ENCODE measurements at regions not wholly inside any gene's neighbourhood (a gene's known extent, or its start where the extent isn't known, plus 50 kb on each side); places are given as distances from the start of the nearest gene placed in this dataset.
"Not testable (repeated sequence)": the region's sequence is repeated elsewhere in the genome, so short reads cannot be mapped to it uniquely, and the experiment has no call there.

DNA sequence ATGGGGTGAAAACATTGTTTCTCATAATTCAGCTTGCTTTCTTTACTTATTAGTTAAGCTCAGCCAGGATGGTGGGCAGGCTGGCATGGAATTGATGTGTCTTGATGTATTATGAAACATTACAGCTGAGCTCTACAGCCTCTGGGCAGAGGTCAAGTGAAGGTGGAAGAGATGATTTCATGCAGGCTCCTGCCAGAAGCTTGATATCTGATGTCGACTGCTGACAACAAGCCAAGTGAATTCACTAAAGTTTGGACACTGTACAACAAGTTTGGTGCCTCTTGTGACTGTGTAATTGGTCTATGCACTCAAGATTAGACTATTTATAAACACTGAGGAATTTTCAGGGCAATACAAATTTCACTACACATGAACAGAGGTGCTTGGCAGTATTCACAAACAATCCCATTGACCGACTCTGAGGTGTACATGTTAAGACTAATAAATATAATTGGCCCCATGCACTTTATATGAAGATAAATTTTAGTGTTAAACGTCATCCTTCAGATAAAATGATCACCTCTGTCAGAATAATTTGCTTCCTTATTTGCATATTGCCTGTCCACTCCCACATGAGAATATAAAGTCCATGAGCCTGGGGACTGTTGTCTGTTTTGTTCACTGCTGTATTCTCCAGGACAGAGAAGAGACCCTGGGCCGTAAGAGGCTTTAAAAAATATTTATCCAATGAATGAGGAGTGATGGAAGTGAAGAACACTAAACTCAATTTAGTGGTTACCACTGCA, 612.2 kb downstream of the IQCM start:
- H3K4me3 ChIP-seq (ENCODE audit: low read length) = no peak overlapping the region
- no peaks in the 10 kb centered on the region for H3K4me1 ChIP-seq (ENCODE audit: insufficient read depth, low read length)
- no peaks in the 10 kb centered on the region for H3K9me3 ChIP-seq (ENCODE audit: insufficient read depth, low read depth, low read length)
- 90% methylated on average over 3 of the region's 4 CpGs for WGBS
- no peaks in the 10 kb centered on the region for H3K27me3 ChIP-seq (ENCODE audit: insufficient read depth, low read length)
- H3K27ac ChIP-seq (ENCODE audit: low read depth, low read length) = no peak overlapping the region
- H3K9ac ChIP-seq (ENCODE audit: low read depth, low read length) = no peak overlapping the region
- no peaks in the 10 kb centered on the region for H3K36me3 ChIP-seq (ENCODE audit: insufficient read depth, low read length)

- Histone ChIP-seq H3K4me1 (ENCODE audit: insufficient read depth, low read length) (no peaks in the 10 kb centered on the region), H3K27ac (ENCODE audit: low read depth, low read length) (no peak overlapping the region), H3K9me3 (ENCODE audit: insufficient read depth, low read depth, low read length) (no peaks in the 10 kb centered on the region), H3K9ac (ENCODE audit: low read depth, low read length) (no peak overlapping the region), H3K36me3 (ENCODE audit: insufficient read depth, low read length) (no peaks in the 10 kb centered on the region), H3K27me3 (ENCODE audit: insufficient read depth, low read length) (no peaks in the 10 kb centered on the region), H3K4me3 (ENCODE audit: low read length) (no peak overlapping the region)
- 100% methylated on average over 1 of the region's 1 CpG for WGBS
Measured at GRCh38 chr4:149202117-149202516, 613.5 kb downstream of the IQCM start.

GRCh38 chr4:149199594-149199993, 616.0 kb downstream of the IQCM start:
- no peak overlapping the region for H3K27ac ChIP-seq (ENCODE audit: low read depth, low read length)

DNA sequence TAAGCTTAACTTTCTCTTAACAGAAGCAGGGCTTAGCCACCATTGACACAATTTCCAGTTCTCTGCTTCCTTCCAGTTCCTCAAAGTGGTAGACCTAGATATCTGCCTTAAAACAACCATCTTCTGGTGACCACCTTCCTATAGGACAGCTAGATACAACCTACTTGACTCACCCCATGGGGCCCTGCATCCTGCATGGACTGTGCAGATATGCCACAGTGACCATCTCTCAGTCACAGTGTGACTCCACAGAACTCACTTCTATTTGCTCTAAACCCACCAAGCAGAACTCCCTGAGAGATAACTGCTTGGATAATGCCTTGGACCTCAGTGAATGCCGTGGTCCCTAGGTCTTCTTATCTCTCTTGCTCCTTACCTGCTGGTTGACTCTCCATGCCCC, 621.6 kb downstream of the IQCM start:
- Histone ChIP-seq H3K4me3 (ENCODE audit: low read length) (no peak overlapping the region), H3K36me3 (ENCODE audit: insufficient read depth, low read length) (no peaks in the 10 kb centered on the region), H3K9me3 (ENCODE audit: insufficient read depth, low read depth, low read length) (no peaks in the 10 kb centered on the region), H3K27ac (ENCODE audit: low read depth, low read length) (no peak overlapping the region), H3K4me1 (ENCODE audit: insufficient read depth, low read length) (no peaks in the 10 kb centered on the region), H3K27me3 (ENCODE audit: insufficient read depth, low read length) (no peaks in the 10 kb centered on the region), H3K9ac (ENCODE audit: low read depth, low read length) (no peak overlapping the region)
- WGBS = 83% methylated on average over 1 of the region's 1 CpG

More at GRCh38 chr4:149199594-149199993, 616.0 kb downstream of the IQCM start:
- H3K27me3 ChIP-seq (ENCODE audit: insufficient read depth, low read length) = no peaks in the 10 kb centered on the region
- H3K4me1 ChIP-seq (ENCODE audit: insufficient read depth, low read length) = no peaks in the 10 kb centered on the region
- no peaks in the 10 kb centered on the region for H3K36me3 ChIP-seq (ENCODE audit: insufficient read depth, low read length)
- H3K9me3 ChIP-seq (ENCODE audit: insufficient read depth, low read depth, low read length) = no peaks in the 10 kb centered on the region
- no peak overlapping the region for H3K4me3 ChIP-seq (ENCODE audit: low read length)
- no peak overlapping the region for H3K9ac ChIP-seq (ENCODE audit: low read depth, low read length)
- WGBS = 100% methylated on average over 2 of the region's 3 CpGs

- H3K9me3 ChIP-seq (ENCODE audit: insufficient read depth, low read depth, low read length) = no peaks in the 10 kb centered on the region
- no peak overlapping the region for H3K27ac ChIP-seq (ENCODE audit: low read depth, low read length)
- no peak overlapping the region for H3K4me3 ChIP-seq (ENCODE audit: low read length)
- H3K4me1 ChIP-seq (ENCODE audit: insufficient read depth, low read length) = peaks cover 10% of the 10 kb centered on the region
- no peaks in the 10 kb centered on the region for H3K27me3 ChIP-seq (ENCODE audit: insufficient read depth, low read length)
- H3K9ac ChIP-seq (ENCODE audit: low read depth, low read length) = no peak overlapping the region
- H3K36me3 ChIP-seq (ENCODE audit: insufficient read depth, low read length) = no peaks in the 10 kb centered on the region
Measured at GRCh38 chr4:149187726-149188125, 627.9 kb downstream of the IQCM start.

DNA sequence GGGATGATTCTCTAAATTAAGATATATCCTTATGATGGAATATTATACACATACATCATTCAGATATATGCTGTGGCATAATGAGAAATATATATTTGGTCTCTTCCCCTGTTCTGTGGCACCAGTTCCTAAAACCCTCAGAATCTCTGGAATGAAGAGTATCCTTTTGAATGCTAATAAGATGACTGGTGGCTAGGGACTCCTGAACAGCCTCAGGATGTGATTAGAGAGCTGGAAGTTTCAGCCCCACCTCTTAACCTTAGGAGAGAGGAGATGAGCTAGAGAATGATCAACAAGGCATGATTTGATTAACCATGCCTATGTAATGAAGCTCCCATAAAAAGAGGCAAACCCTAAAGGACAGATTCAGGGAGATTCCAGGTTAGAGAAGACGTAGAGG, 632.0 kb downstream of the IQCM start:
- Histone ChIP-seq H3K9me3 (ENCODE audit: insufficient read depth, low read depth, low read length) (no peaks in the 10 kb centered on the region), H3K4me3 (ENCODE audit: low read length) (no peak overlapping the region), H3K27ac (ENCODE audit: low read depth, low read length) (no peak overlapping the region), H3K9ac (ENCODE audit: low read depth, low read length) (no peak overlapping the region), H3K36me3 (ENCODE audit: insufficient read depth, low read length) (no peaks in the 10 kb centered on the region), H3K27me3 (ENCODE audit: insufficient read depth, low read length) (no peaks in the 10 kb centered on the region), H3K4me1 (ENCODE audit: insufficient read depth, low read length) (peaks cover 10% of the 10 kb centered on the region)
- no CpG with 5 or more reads among the region's 1 CpG for WGBS

DNA sequence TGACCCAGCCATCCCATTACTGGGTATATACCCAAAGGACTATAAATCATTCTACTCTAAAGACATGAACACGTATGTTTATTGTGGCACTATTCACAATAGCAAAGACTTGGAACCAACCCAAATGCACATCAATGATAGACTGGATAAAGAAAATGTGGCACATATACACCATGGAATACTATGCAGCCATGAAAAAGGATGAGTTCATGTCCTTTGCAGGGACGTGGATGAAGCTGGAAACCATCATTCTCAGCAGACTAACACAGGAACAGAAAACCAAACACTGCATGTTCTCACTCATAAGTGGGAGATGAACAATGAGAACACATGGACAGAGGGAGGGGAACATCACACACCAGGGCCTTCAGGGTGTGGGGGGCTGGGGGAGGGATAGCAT, 634.2 kb downstream of the IQCM start:
- WGBS = 89% methylated on average over 1 of the region's 2 CpGs
- H3K9ac ChIP-seq (ENCODE audit: low read depth, low read length); H3K36me3 ChIP-seq (ENCODE audit: insufficient read depth, low read length); H3K27me3 ChIP-seq (ENCODE audit: insufficient read depth, low read length); H3K9me3 ChIP-seq (ENCODE audit: insufficient read depth, low read depth, low read length); H3K27ac ChIP-seq (ENCODE audit: low read depth, low read length); H3K4me3 ChIP-seq (ENCODE audit: low read length): not testable (repeated sequence)
- H3K4me1 ChIP-seq (ENCODE audit: insufficient read depth, low read length) = peaks cover 10% of the 10 kb centered on the region

DNA sequence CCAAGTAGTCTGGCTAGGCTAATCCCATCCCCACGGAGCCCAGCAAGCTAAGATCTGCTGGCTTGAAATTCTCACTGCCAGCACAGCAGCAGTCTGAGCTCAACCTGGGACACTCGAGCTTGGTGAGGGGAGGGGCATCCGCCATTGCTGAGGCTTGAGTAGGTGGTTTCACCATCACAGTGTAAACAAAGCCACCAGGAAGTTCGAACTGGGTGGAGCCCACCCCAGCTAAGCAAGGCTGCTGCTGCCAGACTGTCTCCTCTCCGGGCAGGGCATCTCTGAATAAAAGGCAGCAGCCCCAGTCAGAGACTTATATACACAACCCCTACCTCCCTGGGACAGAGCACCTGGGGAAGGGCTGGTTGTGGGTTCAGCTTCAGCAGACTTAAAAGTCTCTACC, 639.6 kb downstream of the IQCM start:
- Histone ChIP-seq H3K27ac (ENCODE audit: low read depth, low read length) (no peak overlapping the region), H3K4me1 (ENCODE audit: insufficient read depth, low read length) (no peaks in the 10 kb centered on the region), H3K9me3 (ENCODE audit: insufficient read depth, low read depth, low read length) (no peaks in the 10 kb centered on the region), H3K9ac (ENCODE audit: low read depth, low read length) (no peak overlapping the region), H3K4me3 (ENCODE audit: low read length) (no peak overlapping the region), H3K27me3 (ENCODE audit: insufficient read depth, low read length) (no peaks in the 10 kb centered on the region), H3K36me3 (ENCODE audit: insufficient read depth, low read length) (no peaks in the 10 kb centered on the region)
- 57% methylated on average over 5 of the region's 5 CpGs for WGBS

GRCh38 chr4:149175549-149175948, 640.1 kb downstream of the IQCM start:
- H3K9me3 ChIP-seq (ENCODE audit: insufficient read depth, low read depth, low read length) = no peaks in the 10 kb centered on the region
- H3K9ac ChIP-seq (ENCODE audit: low read depth, low read length) = no peak overlapping the region
- H3K4me1 ChIP-seq (ENCODE audit: insufficient read depth, low read length) = no peaks in the 10 kb centered on the region
- H3K27ac ChIP-seq (ENCODE audit: low read depth, low read length) = no peak overlapping the region
- no peaks in the 10 kb centered on the region for H3K27me3 ChIP-seq (ENCODE audit: insufficient read depth, low read length)
- H3K36me3 ChIP-seq (ENCODE audit: insufficient read depth, low read length) = no peaks in the 10 kb centered on the region
- no peak overlapping the region for H3K4me3 ChIP-seq (ENCODE audit: low read length)
- WGBS = 95% methylated on average over 5 of the region's 5 CpGs

GRCh38 chr4:149173241-149174013, 642.2 kb downstream of the IQCM start:
- Histone ChIP-seq H3K9me3 (ENCODE audit: insufficient read depth, low read depth, low read length) (no peaks in the 10 kb centered on the region), H3K36me3 (ENCODE audit: insufficient read depth, low read length) (no peaks in the 10 kb centered on the region), H3K4me3 (ENCODE audit: low read length) (no peak overlapping the region), H3K4me1 (ENCODE audit: insufficient read depth, low read length) (no peaks in the 10 kb centered on the region), H3K27me3 (ENCODE audit: insufficient read depth, low read length) (no peaks in the 10 kb centered on the region), H3K9ac (ENCODE audit: low read depth, low read length) (no peak overlapping the region), H3K27ac (ENCODE audit: low read depth, low read length) (no peak overlapping the region)
- 100% methylated on average over 5 of the region's 6 CpGs for WGBS

GRCh38 chr4:149168645-149169044, 647.0 kb downstream of the IQCM start:
- 100% methylated on average over 1 of the region's 2 CpGs for WGBS
- Histone ChIP-seq H3K36me3 (ENCODE audit: insufficient read depth, low read length) (no peaks in the 10 kb centered on the region), H3K9ac (ENCODE audit: low read depth, low read length) (no peak overlapping the region), H3K27me3 (ENCODE audit: insufficient read depth, low read length) (no peaks in the 10 kb centered on the region), H3K4me3 (ENCODE audit: low read length) (no peak overlapping the region), H3K4me1 (ENCODE audit: insufficient read depth, low read length) (peaks cover 22% of the 10 kb centered on the region), H3K9me3 (ENCODE audit: insufficient read depth, low read depth, low read length) (no peaks in the 10 kb centered on the region), H3K27ac (ENCODE audit: low read depth, low read length) (no peak overlapping the region)
